Smooth muscle cell (in vitro differentiated cells): ENCODE measurements at regions not wholly inside any gene's neighbourhood (a gene's known extent, or its start where the extent isn't known, plus 50 kb on each side); places are given as distances from the start of the nearest gene placed in this dataset.
A peak's percentile ranks its signal among the peaks of the same experiment; 100 is the strongest.
"Not testable (repeated sequence)": the region's sequence is repeated elsewhere in the genome, so short reads cannot be mapped to it uniquely, and the experiment has no call there.

Experiments
- DNase-seq: peaks from one replicate; lab custom pipeline; 2025; ENCODE audit not compliant: unreplicated experiment; lab: John Stamatoyannopoulos, UW
- H2AFZ ChIP-seq: fragments of 200-600 bp; sonication (generic); 2 replicates; pipeline ENCODE4 v1.6.0; 2016; ENCODE audit warnings: antibody characterized with exemption, low read depth, mild to moderate bottlenecking
- H3F3A ChIP-seq: fragments of 200-600 bp; sonication (generic); 2 replicates; pipeline ENCODE4 v1.6.0; 2017; ENCODE audit warnings: antibody characterized with exemption, low read depth
- H3K27ac ChIP-seq: fragments of 200-600 bp; sonication (generic); 2 replicates; pipeline ENCODE4 v1.5.1; 2016; ENCODE audit warnings: low read depth, mild to moderate bottlenecking
- H3K27me3 ChIP-seq: fragments of 200-600 bp; sonication (generic); 2 replicates; pipeline ENCODE4 v1.6.1; 2016; ENCODE audit warnings: low read depth, mild to moderate bottlenecking
- H3K36me3 ChIP-seq: fragments of 200-600 bp; sonication (generic); 2 replicates; pipeline ENCODE4 v1.5.1; 2016; ENCODE audit warnings: low read depth
- H3K4me1 ChIP-seq: fragments of 200-600 bp; sonication (generic); 2 replicates; pipeline ENCODE4 v1.5.1; 2016; ENCODE audit warnings: low read depth
- H3K4me2 ChIP-seq: fragments of 200-600 bp; sonication (generic); 2 replicates; pipeline ENCODE4 v1.6.0; 2016; ENCODE audit warnings: mild to moderate bottlenecking
- H3K4me3 ChIP-seq: fragments of 200-600 bp; sonication (generic); 2 replicates; pipeline ENCODE4 v1.5.1; 2016; ENCODE audit warnings: mild to moderate bottlenecking
- H3K79me2 ChIP-seq: fragments of 200-600 bp; sonication (generic); 2 replicates; pipeline ENCODE4 v1.6.0; 2016; ENCODE audit warnings: low read depth, mild to moderate bottlenecking
- H3K9ac ChIP-seq: fragments of 200-600 bp; sonication (generic); 2 replicates; pipeline ENCODE4 v1.6.0; 2016; ENCODE audit warnings: low read depth
- H3K9me3 ChIP-seq: fragments of 200-600 bp; sonication (generic); replicated peaks from 2 replicates; pipeline ENCODE4 v1.5.1; 2016; ENCODE audit warnings: low read depth
- H4K20me1 ChIP-seq: fragments of 200-600 bp; sonication (generic); 2 replicates; pipeline ENCODE4 v1.6.0; 2016; ENCODE audit warnings: low read depth
- WGBS: methylation state at CpG from one replicate; pipeline ENCODE4 v1.1.7; 2016; ENCODE audit warnings: low lambda C conversion rate; 5-methylcytosine and 5-hydroxymethylcytosine counted together
- TF ChIP-seq, protein P1 (sequence below): fragments of 200-600 bp; sonication (generic); IDR thresholded peaks from 2 replicates; pipeline ENCODE4 v1.5.1; 2017; ENCODE audit warnings: borderline replicate concordance, mild to moderate bottlenecking, antibody characterized with exemption; ENCODE audit not compliant: insufficient read depth, poor library complexity, severe bottlenecking

DNA sequence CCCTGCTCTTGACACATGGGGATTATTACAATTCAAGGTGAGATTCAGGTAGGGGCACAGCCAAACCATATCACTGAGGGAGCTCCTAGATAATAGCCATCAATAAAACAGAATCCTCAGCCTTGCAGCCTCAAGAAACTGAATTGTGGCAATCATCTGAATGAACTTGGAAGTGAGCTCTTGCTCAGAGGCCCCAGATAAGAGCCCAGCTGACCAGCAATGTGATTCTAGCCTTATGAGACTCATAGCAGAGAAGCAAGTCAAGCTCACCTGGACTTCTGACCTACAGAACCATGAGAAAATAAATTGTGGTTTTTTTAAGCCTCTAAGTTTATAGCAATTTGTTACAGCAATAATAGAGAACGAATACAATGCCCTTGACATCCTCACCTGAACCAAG is 302.5 kb downstream of the LTN1 start:
- TF ChIP-seq, protein P1, sequence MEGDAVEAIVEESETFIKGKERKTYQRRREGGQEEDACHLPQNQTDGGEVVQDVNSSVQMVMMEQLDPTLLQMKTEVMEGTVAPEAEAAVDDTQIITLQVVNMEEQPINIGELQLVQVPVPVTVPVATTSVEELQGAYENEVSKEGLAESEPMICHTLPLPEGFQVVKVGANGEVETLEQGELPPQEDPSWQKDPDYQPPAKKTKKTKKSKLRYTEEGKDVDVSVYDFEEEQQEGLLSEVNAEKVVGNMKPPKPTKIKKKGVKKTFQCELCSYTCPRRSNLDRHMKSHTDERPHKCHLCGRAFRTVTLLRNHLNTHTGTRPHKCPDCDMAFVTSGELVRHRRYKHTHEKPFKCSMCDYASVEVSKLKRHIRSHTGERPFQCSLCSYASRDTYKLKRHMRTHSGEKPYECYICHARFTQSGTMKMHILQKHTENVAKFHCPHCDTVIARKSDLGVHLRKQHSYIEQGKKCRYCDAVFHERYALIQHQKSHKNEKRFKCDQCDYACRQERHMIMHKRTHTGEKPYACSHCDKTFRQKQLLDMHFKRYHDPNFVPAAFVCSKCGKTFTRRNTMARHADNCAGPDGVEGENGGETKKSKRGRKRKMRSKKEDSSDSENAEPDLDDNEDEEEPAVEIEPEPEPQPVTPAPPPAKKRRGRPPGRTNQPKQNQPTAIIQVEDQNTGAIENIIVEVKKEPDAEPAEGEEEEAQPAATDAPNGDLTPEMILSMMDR: no peak
- no peak for DNase-seq
- WGBS: 70% methylated on average over 1 of the region's 1 CpG

DNA sequence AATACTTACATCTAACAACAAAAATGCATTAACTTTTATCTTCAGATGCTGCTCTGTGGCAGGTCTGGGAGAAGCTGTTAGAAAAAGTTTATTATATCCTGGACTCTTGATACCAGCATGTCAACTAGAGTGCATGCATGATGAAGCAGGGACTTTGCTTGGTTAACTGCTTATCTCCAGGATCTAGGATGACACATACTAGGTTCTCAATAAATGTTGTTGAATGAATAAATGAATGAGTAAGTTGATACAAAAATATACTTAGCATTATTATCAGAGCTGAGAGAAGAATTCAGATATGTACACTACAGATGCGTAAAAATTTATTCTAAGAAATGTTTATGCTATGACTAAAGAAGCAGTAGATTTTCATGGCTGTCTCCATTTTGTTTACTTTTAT is 304.3 kb downstream of the LTN1 start:
- no peak overlapping the region for H3K4me2 ChIP-seq
- H2AFZ ChIP-seq: no peak overlapping the region
- H3K4me1 ChIP-seq: no peaks in the 10 kb centered on the region
- TF ChIP-seq, protein P1: no peak
- H3K27ac ChIP-seq: no peak overlapping the region
- 100% methylated on average over 1 of the region's 1 CpG for WGBS
- H3K9ac ChIP-seq: no peak overlapping the region
- no peak for DNase-seq
- no peaks in the 10 kb centered on the region for H3K27me3 ChIP-seq
- H3F3A ChIP-seq: no peaks in the 10 kb centered on the region
- H4K20me1 ChIP-seq: no peaks in the 10 kb centered on the region
- H3K36me3 ChIP-seq: no peaks in the 10 kb centered on the region
- no peak overlapping the region for H3K4me3 ChIP-seq
- H3K79me2 ChIP-seq: no peaks in the 10 kb centered on the region
- H3K9me3 ChIP-seq: no peaks in the 10 kb centered on the region

More for the DNA sequence above, 302.5 kb downstream of the LTN1 start:
- Histone ChIP-seq H3K4me3 (no peak overlapping the region), H3K9ac (no peak overlapping the region), H3K27ac (no peak overlapping the region), H3K4me2 (no peak overlapping the region), H3K9me3 (no peaks in the 10 kb centered on the region), H3K4me1 (no peaks in the 10 kb centered on the region), H4K20me1 (no peaks in the 10 kb centered on the region), H3K27me3 (no peaks in the 10 kb centered on the region), H3K36me3 (no peaks in the 10 kb centered on the region), H2AFZ (no peak overlapping the region), H3K79me2 (no peaks in the 10 kb centered on the region), H3F3A (no peaks in the 10 kb centered on the region)

DNA sequence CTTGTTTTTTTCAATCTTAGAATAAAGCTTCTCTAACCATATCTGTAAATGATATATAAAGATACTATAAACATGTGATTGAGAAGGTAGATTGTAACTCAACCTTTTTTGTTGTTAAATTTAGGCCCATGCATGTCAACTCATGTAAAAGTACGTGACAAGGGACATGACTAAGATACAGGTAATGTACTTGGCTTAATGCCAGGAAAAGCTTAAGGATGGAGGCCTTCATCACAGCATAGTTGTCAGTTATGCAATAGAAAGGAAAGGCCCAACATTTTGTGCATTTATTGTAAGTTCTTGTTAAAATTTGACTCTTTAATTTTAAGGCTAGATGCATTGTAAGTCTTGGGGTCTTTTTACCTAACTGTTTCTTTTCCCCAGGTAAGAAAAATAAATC is 305.1 kb downstream of the LTN1 start:
- Histone ChIP-seq H3K4me1 (no peaks in the 10 kb centered on the region), H3K27me3 (no peaks in the 10 kb centered on the region), H3F3A (no peaks in the 10 kb centered on the region), H3K4me3 (no peak overlapping the region), H3K79me2 (no peaks in the 10 kb centered on the region), H4K20me1 (no peaks in the 10 kb centered on the region), H3K27ac (peak overlapping the region; percentile 24), H3K4me2 (no peak overlapping the region), H3K9me3 (no peaks in the 10 kb centered on the region), H2AFZ (no peak overlapping the region), H3K36me3 (no peaks in the 10 kb centered on the region), H3K9ac (no peak overlapping the region)
- WGBS: 79% methylated on average over 1 of the region's 1 CpG
- TF ChIP-seq, protein P1: no peak
- DNase-seq: no peak

DNA sequence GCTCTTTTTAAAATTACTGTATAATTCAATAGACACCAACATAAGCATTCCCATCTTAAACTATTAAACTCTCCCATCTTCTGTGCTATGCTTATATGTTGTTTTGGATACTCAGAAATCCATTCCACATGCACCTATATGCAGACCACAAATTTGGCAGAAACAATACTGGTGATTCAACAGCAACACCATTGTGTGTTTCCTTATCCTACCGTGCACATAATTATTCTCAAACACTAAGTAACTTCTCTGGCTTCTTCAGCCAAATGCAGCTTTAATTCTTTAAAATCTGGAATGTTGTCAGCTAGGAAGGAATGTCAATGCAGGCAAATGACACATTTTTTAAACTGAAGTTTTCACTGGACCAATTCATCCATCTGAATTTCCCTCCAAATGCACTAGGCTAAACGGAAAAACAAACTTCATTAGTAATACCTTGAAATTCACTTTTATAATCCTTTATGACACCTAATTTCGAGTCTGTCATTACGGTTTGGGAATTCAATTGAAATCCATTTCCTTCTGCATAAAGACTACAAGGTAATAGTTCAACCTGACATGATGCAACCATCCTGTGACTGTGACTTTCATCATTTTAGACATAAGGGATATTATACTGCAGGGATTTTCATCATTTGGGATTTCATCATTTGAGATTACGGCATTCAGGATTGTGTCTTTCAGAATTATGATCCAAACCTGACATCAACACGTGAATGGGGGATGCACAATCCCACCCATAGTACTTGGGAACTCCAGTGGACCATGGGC is 308.5 kb downstream of the LTN1 start:
- Histone ChIP-seq H3K9ac (no peak overlapping the region), H4K20me1 (no peaks in the 10 kb centered on the region), H3K36me3 (no peaks in the 10 kb centered on the region), H3K79me2 (no peaks in the 10 kb centered on the region), H3K4me3 (no peak overlapping the region), H3F3A (no peaks in the 10 kb centered on the region), H3K4me2 (no peak overlapping the region), H3K9me3 (no peaks in the 10 kb centered on the region), H3K27me3 (no peaks in the 10 kb centered on the region), H3K27ac (no peak overlapping the region), H3K4me1 (no peaks in the 10 kb centered on the region), H2AFZ (no peak overlapping the region)
- TF ChIP-seq, protein P1: no peak
- WGBS: 86% methylated on average over 6 of the region's 6 CpGs
- no peak for DNase-seq

DNA sequence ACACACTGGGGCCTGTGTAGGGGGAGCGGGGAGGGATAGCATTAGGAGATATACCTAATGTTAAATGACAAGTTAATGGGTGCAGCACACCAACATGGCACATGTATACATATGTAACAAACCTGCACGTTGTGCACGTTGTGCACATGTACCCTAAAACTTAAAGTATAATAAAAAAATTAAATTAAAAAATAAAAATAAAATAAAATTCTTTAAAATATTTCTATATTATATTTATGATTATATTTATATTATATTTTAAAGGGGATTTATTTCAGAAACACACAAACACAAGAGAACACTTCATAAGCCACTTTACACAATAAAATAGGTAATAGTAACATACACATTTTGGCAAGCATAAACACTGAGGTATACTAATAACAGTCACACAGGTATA is 309.8 kb downstream of the LTN1 start:
- not testable (repeated sequence) for H3K36me3 ChIP-seq, H3K27ac ChIP-seq, H3K4me2 ChIP-seq, H3K9ac ChIP-seq, H3K27me3 ChIP-seq, H3K79me2 ChIP-seq, H4K20me1 ChIP-seq, H2AFZ ChIP-seq, H3K4me1 ChIP-seq, H3F3A ChIP-seq, DNase-seq, H3K9me3 ChIP-seq, H3K4me3 ChIP-seq
- 99% methylated on average over 3 of the region's 3 CpGs for WGBS
